OCI-LY7 (cell line): ENCODE measurements at regions not wholly inside any gene's neighbourhood (a gene's known extent, or its start where the extent isn't known, plus 50 kb on each side); places are given as distances from the start of the nearest gene placed in this dataset.

ENCODE experiments used
- BruUV-seq: library from RNA; stranded (reverse); fragments of 400-500 nt; replicated peaks from 2 replicates; lab custom pipeline; 2021; lab: Mats Ljungman, UMichigan
- CTCF ChIA-PET: fragments of 300-600 bp; sonication (Branson Sonifier 250); formaldehyde crosslinking; loops from one replicate; lab custom pipeline; 2022; ENCODE audit warnings: antibody characterized with exemption; ENCODE audit not compliant: unreplicated experiment; lab: Charles Lee
- POLR2A ChIA-PET: fragments of 300-600 bp; sonication (Branson Sonifier 250); formaldehyde crosslinking; loops from one replicate; lab custom pipeline; 2022; ENCODE audit warnings: antibody characterized with exemption; lab: Charles Lee
- DNase-seq: peaks from one replicate; pipeline ENCODE4 v3.0.0-alpha.2; 2015; ENCODE audit warnings: low spot score
- H2AFZ ChIP-seq: fragments of 200-600 bp; sonication (generic), shearing (Covaris generic); 2 replicates; pipeline ENCODE4 v1.6.1; 2014; ENCODE audit warnings: mild to moderate bottlenecking, antibody characterized with exemption, low read length, moderate library complexity
- H3K27ac ChIP-seq: fragments of 200-600 bp; sonication (generic); 2 replicates; pipeline ENCODE4 v1.5.1; 2014; ENCODE audit warnings: mixed run types, low read depth, mild to moderate bottlenecking, moderate library complexity, low read length, inconsistent platforms; ENCODE audit not compliant: poor library complexity, severe bottlenecking
- H3K36me3 ChIP-seq: fragments of 200-600 bp; sonication (generic); 2 replicates; pipeline ENCODE4 v1.6.1; 2014; ENCODE audit warnings: mild to moderate bottlenecking, antibody characterized with exemption, low read length, moderate library complexity, mixed read lengths; ENCODE audit not compliant: insufficient read depth
- H3K4me1 ChIP-seq: fragments of 200-600 bp; sonication (generic); 2 replicates; pipeline ENCODE4 v1.5.1; 2014; ENCODE audit warnings: mild to moderate bottlenecking, low read length; ENCODE audit not compliant: insufficient read depth, poor library complexity, severe bottlenecking
- H3K4me2 ChIP-seq: fragments of 200-600 bp; sonication (generic); 2 replicates; pipeline ENCODE4 v1.6.1; 2014; ENCODE audit warnings: mild to moderate bottlenecking, low read length
- H3K4me3 ChIP-seq: fragments of 200-600 bp; sonication (generic); 2 replicates; pipeline ENCODE4 v1.5.1; 2014; ENCODE audit warnings: mild to moderate bottlenecking, low read depth, low read length; ENCODE audit not compliant: poor library complexity, severe bottlenecking
- H3K79me2 ChIP-seq: fragments of 200-600 bp; sonication (generic); 2 replicates; pipeline ENCODE4 v1.6.1; 2016; ENCODE audit warnings: low read depth, mild to moderate bottlenecking, low read length, moderate library complexity, mixed read lengths; ENCODE audit not compliant: insufficient read depth
- H3K9me2 ChIP-seq: fragments of 200-600 bp; sonication (generic); 2 replicates; pipeline ENCODE4 v1.6.1; 2016; ENCODE audit warnings: mild to moderate bottlenecking, low read length, mixed read lengths; ENCODE audit not compliant: insufficient read depth
- H3K9me3 ChIP-seq: fragments of 200-600 bp; sonication (generic); 2 replicates; pipeline ENCODE4 v1.6.1; 2014; ENCODE audit warnings: mild to moderate bottlenecking, mixed run types, low read length, mixed read lengths
- H4K20me1 ChIP-seq: fragments of 200-600 bp; sonication (generic); 2 replicates; pipeline ENCODE4 v1.6.1; 2014; ENCODE audit warnings: mild to moderate bottlenecking, antibody characterized with exemption, low read length, moderate library complexity, mixed read lengths; ENCODE audit not compliant: insufficient read depth
- EZH2phosphoT487 ChIP-seq: fragments of 200-600 bp; sonication (generic); IDR thresholded peaks from 2 replicates; pipeline ENCODE4 v1.6.1; 2018; ENCODE audit warnings: low read depth, borderline replicate concordance, mild to moderate bottlenecking, mixed run types, antibody characterized with exemption, low read length, moderate library complexity, mixed read lengths
- intact Hi-C: fragments of 100-400 bp; cut with micrococcal nuclease; formaldehyde crosslinking; loops from one replicate; pipeline ENCODE4 v1.10.0; 2022; ENCODE audit not compliant: unreplicated experiment
- TF ChIP-seq, protein P1 (sequence below): fragments of 200-600 bp; sonication (generic); conservative IDR thresholded peaks from 2 replicates; pipeline ENCODE4 v1.5.1; 2014; ENCODE audit warnings: mild to moderate bottlenecking, antibody characterized with exemption, low read length, moderate library complexity, mixed read lengths

GRCh38 chr5:39857041-39857440 is 432.3 kb upstream of the DAB2 start:
- ChIA-PET CTCF (no interaction called here), POLR2A (no interaction called here)
- Histone ChIP-seq H3K9me3 (no peaks in the 10 kb centered on the region), H3K27ac (no peak overlapping the region), H3K79me2 (no peaks in the 10 kb centered on the region), H2AFZ (no peak overlapping the region), H4K20me1 (no peaks in the 10 kb centered on the region), H3K9me2 (no peaks in the 10 kb centered on the region), H3K4me1 (no peaks in the 10 kb centered on the region), H3K4me2 (no peak overlapping the region), H3K36me3 (no peaks in the 10 kb centered on the region), H3K4me3 (no peak overlapping the region)
- no peak for TF ChIP-seq EZH2phosphoT487
- TF ChIP-seq, protein P1, sequence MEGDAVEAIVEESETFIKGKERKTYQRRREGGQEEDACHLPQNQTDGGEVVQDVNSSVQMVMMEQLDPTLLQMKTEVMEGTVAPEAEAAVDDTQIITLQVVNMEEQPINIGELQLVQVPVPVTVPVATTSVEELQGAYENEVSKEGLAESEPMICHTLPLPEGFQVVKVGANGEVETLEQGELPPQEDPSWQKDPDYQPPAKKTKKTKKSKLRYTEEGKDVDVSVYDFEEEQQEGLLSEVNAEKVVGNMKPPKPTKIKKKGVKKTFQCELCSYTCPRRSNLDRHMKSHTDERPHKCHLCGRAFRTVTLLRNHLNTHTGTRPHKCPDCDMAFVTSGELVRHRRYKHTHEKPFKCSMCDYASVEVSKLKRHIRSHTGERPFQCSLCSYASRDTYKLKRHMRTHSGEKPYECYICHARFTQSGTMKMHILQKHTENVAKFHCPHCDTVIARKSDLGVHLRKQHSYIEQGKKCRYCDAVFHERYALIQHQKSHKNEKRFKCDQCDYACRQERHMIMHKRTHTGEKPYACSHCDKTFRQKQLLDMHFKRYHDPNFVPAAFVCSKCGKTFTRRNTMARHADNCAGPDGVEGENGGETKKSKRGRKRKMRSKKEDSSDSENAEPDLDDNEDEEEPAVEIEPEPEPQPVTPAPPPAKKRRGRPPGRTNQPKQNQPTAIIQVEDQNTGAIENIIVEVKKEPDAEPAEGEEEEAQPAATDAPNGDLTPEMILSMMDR = no peak
- intact Hi-C loops = no loop called here
- BruUV-seq = no TSS peak
- no peak for DNase-seq

- H3K9me2 ChIP-seq = no peaks in the 10 kb centered on the region
- H3K36me3 ChIP-seq = no peaks in the 10 kb centered on the region
- CTCF ChIA-PET = no interaction called here
- intact Hi-C loops = no loop called here
- H3K4me2 ChIP-seq = no peak overlapping the region
- no TSS peak for BruUV-seq
- no peaks in the 10 kb centered on the region for H3K79me2 ChIP-seq
- H3K27ac ChIP-seq = no peak overlapping the region
- H3K9me3 ChIP-seq = no peaks in the 10 kb centered on the region
- no peak overlapping the region for H3K4me3 ChIP-seq
- H4K20me1 ChIP-seq = no peaks in the 10 kb centered on the region
- TF ChIP-seq, protein P1 = no peak
- no peak for TF ChIP-seq EZH2phosphoT487
- POLR2A ChIA-PET = interaction anchor here (0.6 kb wide), 1 partner anchor 565 kb away, joined by 3 read pairs; no protein-coding TSS in a partner anchor
- H3K4me1 ChIP-seq = no peaks in the 10 kb centered on the region
- H2AFZ ChIP-seq = no peak overlapping the region
- DNase-seq = no peak
These were observed 430.1 kb upstream of the DAB2 start for GRCh38 chr5:39854771-39855410.

DNA sequence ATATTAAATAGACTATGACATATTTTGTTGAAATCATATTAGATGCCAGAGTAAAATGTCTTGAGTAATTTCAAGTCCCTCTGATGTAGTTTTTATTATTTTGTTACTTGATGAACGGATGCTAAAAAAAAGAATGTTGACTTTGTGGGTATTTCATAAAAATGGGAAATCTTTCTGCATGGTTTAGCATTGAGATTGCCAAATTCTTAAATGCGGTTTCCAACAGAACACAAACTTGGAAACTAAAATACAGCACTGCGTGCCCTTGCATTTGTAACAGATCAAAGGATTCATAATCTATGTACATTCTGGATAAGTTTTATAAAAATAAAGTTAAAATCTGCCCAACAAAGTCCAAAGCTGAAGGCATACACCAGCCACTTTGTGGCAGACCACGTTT is 425.5 kb upstream of the DAB2 start:
- CTCF ChIA-PET = no interaction called here
- BruUV-seq = no TSS peak
- intact Hi-C loops = no loop called here

More for the DNA sequence above, 425.5 kb upstream of the DAB2 start:
- Histone ChIP-seq H2AFZ (no peak overlapping the region), H3K79me2 (no peaks in the 10 kb centered on the region), H3K4me2 (no peak overlapping the region), H3K36me3 (no peaks in the 10 kb centered on the region), H3K9me2 (no peaks in the 10 kb centered on the region), H3K4me3 (no peak overlapping the region), H3K27ac (no peak overlapping the region), H3K4me1 (no peaks in the 10 kb centered on the region), H3K9me3 (no peaks in the 10 kb centered on the region), H4K20me1 (no peaks in the 10 kb centered on the region)
- no peak for TF ChIP-seq EZH2phosphoT487
- TF ChIP-seq, protein P1 = no peak
- POLR2A ChIA-PET = interaction anchor here (0.6 kb wide), 1 partner anchor 142 kb away, joined by 3 read pairs; no protein-coding TSS in a partner anchor
- no peak for DNase-seq
